Mucosa of rectum (tissue), 2 donors: ENCODE measurements at regions not wholly inside any gene's neighbourhood (a gene's known extent, or its start where the extent isn't known, plus 50 kb on each side); places are given as distances from the start of the nearest gene placed in this dataset.

Experiments used
- H3K27ac ChIP-seq, 2 donors: one replicate each; pipeline ENCODE4 v1.7.0; 2013; ENCODE audit warnings: inconsistent platforms in 2 of 2, low read depth in 2 of 2, low read length in 2 of 2
- H3K27me3 ChIP-seq, 2 donors: one replicate each; pipeline ENCODE4 v1.7.0; 2013; ENCODE audit warnings: low read length in 2 of 2; ENCODE audit not compliant: control insufficient read depth in 2 of 2, insufficient read depth in 2 of 2
- H3K36me3 ChIP-seq, 2 donors: one replicate each; pipeline ENCODE4 v1.7.0; 2013; ENCODE audit warnings: low read length in 2 of 2; ENCODE audit not compliant: control insufficient read depth in 2 of 2, insufficient read depth in 2 of 2
- H3K4me1 ChIP-seq, 2 donors: one replicate each; pipeline ENCODE4 v1.7.0; 2013; ENCODE audit warnings: low read length in 2 of 2, mild to moderate bottlenecking in 1 of 2; ENCODE audit not compliant: control insufficient read depth in 2 of 2, insufficient read depth in 2 of 2
- H3K4me3 ChIP-seq, 2 donors: one replicate each; pipeline ENCODE4 v1.7.0; 2013; ENCODE audit warnings: low read length in 2 of 2
- H3K9ac ChIP-seq, 2 donors: one replicate each; pipeline ENCODE4 v1.7.0; 2013; ENCODE audit warnings: low read length in 2 of 2, low read depth in 1 of 2, mild to moderate bottlenecking in 1 of 2
- H3K9me3 ChIP-seq, 2 donors: one replicate each; pipeline ENCODE4 v1.7.0; 2013; ENCODE audit warnings: low read length in 2 of 2; ENCODE audit not compliant: control insufficient read depth in 2 of 2
- donor health status: healthy.
- donor health status: Normal muscosa, but diverticular disease.

- Histone ChIP-seq H3K27me3 (no peaks in the 10 kb centered on the region), H3K9me3 (no peaks in the 10 kb centered on the region), H3K9ac (no peak overlapping the region), H3K36me3 (no peaks in the 10 kb centered on the region), H3K4me1 (no peaks in the 10 kb centered on the region), H3K27ac (no peak overlapping the region), H3K4me3 (no peak overlapping the region)
These were observed 1286.5 kb downstream of the LRFN5 start for GRCh38 chr14:42893183-42893582.

GRCh38 chr14:42884100-42884499 lies 1277.4 kb downstream of the LRFN5 start:
- Histone ChIP-seq H3K9me3 (no peaks in the 10 kb centered on the region), H3K27ac (no peak overlapping the region), H3K4me1 (no peaks in the 10 kb centered on the region), H3K9ac (no peak overlapping the region), H3K4me3 (no peak overlapping the region), H3K27me3 (no peaks in the 10 kb centered on the region), H3K36me3 (no peaks in the 10 kb centered on the region)

GRCh38 chr14:42877716-42878115 lies 1271.0 kb downstream of the LRFN5 start:
- no peaks in the 10 kb centered on the region for H3K36me3 ChIP-seq

GRCh38 chr14:42872786-42873185 lies 1266.1 kb downstream of the LRFN5 start:
- no peaks in the 10 kb centered on the region for H3K9me3 ChIP-seq
- no peak overlapping the region for H3K4me3 ChIP-seq
- H3K36me3 ChIP-seq, result no peaks in the 10 kb centered on the region
- H3K9ac ChIP-seq, result no peak overlapping the region
- no peaks in the 10 kb centered on the region for H3K4me1 ChIP-seq
- H3K27me3 ChIP-seq, result no peaks in the 10 kb centered on the region
- no peak overlapping the region for H3K27ac ChIP-seq

More at GRCh38 chr14:42877716-42878115, 1271.0 kb downstream of the LRFN5 start:
- Histone ChIP-seq H3K27me3 (no peaks in the 10 kb centered on the region), H3K9me3 (no peaks in the 10 kb centered on the region), H3K4me1 (no peaks in the 10 kb centered on the region), H3K27ac (no peak overlapping the region), H3K4me3 (no peak overlapping the region), H3K9ac (no peak overlapping the region)

- Histone ChIP-seq H3K4me1 (no peaks in the 10 kb centered on the region), H3K4me3 (no peak overlapping the region), H3K27ac (no peak overlapping the region), H3K9me3 (no peaks in the 10 kb centered on the region), H3K36me3 (no peaks in the 10 kb centered on the region), H3K27me3 (no peaks in the 10 kb centered on the region), H3K9ac (no peak overlapping the region)
These were observed 1263.0 kb downstream of the LRFN5 start for GRCh38 chr14:42869681-42870080.

GRCh38 chr14:42862114-42862513 lies 1255.4 kb downstream of the LRFN5 start:
- Histone ChIP-seq H3K27me3 (no peaks in the 10 kb centered on the region), H3K27ac (no peak overlapping the region), H3K9ac (no peak overlapping the region), H3K36me3 (no peaks in the 10 kb centered on the region), H3K4me1 (no peaks in the 10 kb centered on the region), H3K9me3 (no peaks in the 10 kb centered on the region), H3K4me3 (no peak overlapping the region)

GRCh38 chr14:42860371-42860770 lies 1253.7 kb downstream of the LRFN5 start:
- Histone ChIP-seq H3K36me3 (no peaks in the 10 kb centered on the region), H3K4me1 (no peaks in the 10 kb centered on the region), H3K9ac (no peak overlapping the region), H3K27ac (no peak overlapping the region), H3K9me3 (no peaks in the 10 kb centered on the region), H3K27me3 (no peaks in the 10 kb centered on the region), H3K4me3 (no peak overlapping the region)

GRCh38 chr14:42856106-42856505 lies 1249.4 kb downstream of the LRFN5 start:
- Histone ChIP-seq H3K27ac (no peak overlapping the region), H3K9me3 (no peaks in the 10 kb centered on the region), H3K9ac (no peak overlapping the region), H3K4me3 (no peak overlapping the region), H3K36me3 (no peaks in the 10 kb centered on the region), H3K4me1 (no peaks in the 10 kb centered on the region), H3K27me3 (no peaks in the 10 kb centered on the region)

- no peaks in the 10 kb centered on the region for H3K27me3 ChIP-seq
- H3K4me3 ChIP-seq, result no peak overlapping the region
- no peak overlapping the region for H3K27ac ChIP-seq
- no peak overlapping the region for H3K9ac ChIP-seq
- H3K9me3 ChIP-seq, result no peaks in the 10 kb centered on the region
- no peaks in the 10 kb centered on the region for H3K36me3 ChIP-seq
- H3K4me1 ChIP-seq, result no peaks in the 10 kb centered on the region
These were observed 1248.4 kb downstream of the LRFN5 start for GRCh38 chr14:42855085-42855484.

GRCh38 chr14:42854061-42854460 lies 1247.4 kb downstream of the LRFN5 start:
- Histone ChIP-seq H3K36me3 (no peaks in the 10 kb centered on the region), H3K4me3 (no peak overlapping the region), H3K27me3 (no peaks in the 10 kb centered on the region), H3K27ac (no peak overlapping the region), H3K9me3 (no peaks in the 10 kb centered on the region), H3K4me1 (no peaks in the 10 kb centered on the region), H3K9ac (no peak overlapping the region)

GRCh38 chr14:42848652-42849051 lies 1242.0 kb downstream of the LRFN5 start:
- Histone ChIP-seq H3K27ac (no peak overlapping the region), H3K4me1 (no peaks in the 10 kb centered on the region), H3K36me3 (no peaks in the 10 kb centered on the region), H3K9ac (no peak overlapping the region), H3K4me3 (no peak overlapping the region), H3K9me3 (no peaks in the 10 kb centered on the region), H3K27me3 (no peaks in the 10 kb centered on the region)
